Glomerular visceral epithelial cell (primary cell): ENCODE measurements at regions not wholly inside any gene's neighbourhood (a gene's known extent, or its start where the extent isn't known, plus 50 kb on each side); places are given as distances from the start of the nearest gene placed in this dataset.
A peak's percentile ranks its signal among the peaks of the same experiment; 100 is the strongest.

Source experiments
- DNase-seq: peaks from one replicate; pipeline ENCODE4 v3.0.0-alpha.2; 2016; ENCODE audit errors: extremely low spot score

- DNase-seq: no peak
Observed at GRCh38 chr22:27662359-27663301, 138.9 kb downstream of the MN1 start.

- DNase-seq: no peak
Observed at GRCh38 chr22:27663812-27664211, 137.7 kb downstream of the MN1 start.

- DNase-seq: no peak
Observed at GRCh38 chr22:27666272-27666997, 135.1 kb downstream of the MN1 start.

- DNase-seq: peak; percentile 95
Observed at GRCh38 chr22:27667121-27667843, 134.3 kb downstream of the MN1 start.

- peak; percentile 85 for DNase-seq
Observed at GRCh38 chr22:27668828-27669797, 132.4 kb downstream of the MN1 start.

- no peak for DNase-seq
Observed at GRCh38 chr22:27669798-27670599, 131.6 kb downstream of the MN1 start.

GRCh38 chr22:27670701-27671412 lies 130.7 kb downstream of the MN1 start:
- no peak for DNase-seq

- DNase-seq: no peak
Observed at GRCh38 chr22:27671413-27671935, 130.1 kb downstream of the MN1 start.

GRCh38 chr22:27672721-27673418 lies 128.7 kb downstream of the MN1 start:
- DNase-seq: no peak

GRCh38 chr22:27673839-27674238 lies 127.7 kb downstream of the MN1 start:
- DNase-seq: no peak

GRCh38 chr22:27674261-27674923 lies 127.2 kb downstream of the MN1 start:
- no peak for DNase-seq

- no peak for DNase-seq
Observed at GRCh38 chr22:27676545-27677213, 124.9 kb downstream of the MN1 start.

- DNase-seq: no peak
Observed at GRCh38 chr22:27677905-27678458, 123.6 kb downstream of the MN1 start.

GRCh38 chr22:27679176-27679575 lies 122.4 kb downstream of the MN1 start:
- no peak for DNase-seq

- DNase-seq: no peak
Observed at GRCh38 chr22:27679693-27680488, 121.7 kb downstream of the MN1 start.

- DNase-seq: no peak
Observed at GRCh38 chr22:27680636-27681035, 120.9 kb downstream of the MN1 start.
